Prostate gland (tissue), 2 donors: ENCODE measurements at regions not wholly inside any gene's neighbourhood (a gene's known extent, or its start where the extent isn't known, plus 50 kb on each side); places are given as distances from the start of the nearest gene placed in this dataset.

Source experiments
- DNase-seq: peaks from one replicate; pipeline ENCODE4 v3.0.0-alpha.2; 2019; ENCODE audit warnings: low spot score
- H3K27ac ChIP-seq, 2 donors: fragments of 200-600 bp; sonication (generic); 2 replicates each; pipeline ENCODE4 v1.5.1; 2017 to 2019
- H3K27me3 ChIP-seq: fragments of 200-600 bp; sonication (generic); replicated peaks from 2 replicates; pipeline ENCODE4 v1.5.1; 2019; ENCODE audit not compliant: insufficient read depth
- H3K36me3 ChIP-seq, 2 donors: fragments of 200-600 bp; sonication (generic); 1 replicate in 1 of 2; 2 replicates in 1 of 2; pipeline versions ENCODE4 v1.5.1 to v1.8.1; 2017 to 2019
- H3K4me1 ChIP-seq: fragments of 200-600 bp; sonication (generic); replicated peaks from 2 replicates; pipeline ENCODE4 v1.5.1; 2019
- H3K4me3 ChIP-seq, 2 donors: fragments of 200-600 bp; sonication (generic); 2 replicates each; pipeline ENCODE4 v1.5.1; 2017 to 2019
- H3K9me3 ChIP-seq: fragments of 200-600 bp; sonication (generic); 2 replicates; pipeline ENCODE4 v1.5.1; 2017
- POLR2A ChIP-seq: fragments of 450-650 bp; IDR thresholded peaks from one replicate; pipeline ENCODE4 v1.6.1; 2016; ENCODE audit warnings: antibody characterized with exemption, mild to moderate bottlenecking
- POLR2AphosphoS5 ChIP-seq: sonication (generic); formaldehyde crosslinking; IDR thresholded peaks from one replicate; pipeline ENCODE4 v1.6.1; 2017; ENCODE audit warnings: antibody characterized with exemption
- WGBS: methylation state at CpG from one replicate; pipeline ENCODE4 v1.1.5; 2018; 5-methylcytosine and 5-hydroxymethylcytosine counted together
- intact Hi-C: fragments of 100-400 bp; cut with DNase I; formaldehyde crosslinking; loops from one replicate; pipeline ENCODE4 v1.14.2; 2022
- TF ChIP-seq, protein P1 (sequence below), 4 experiments: fragments of 200-600 bp in 2 of 4; fragments of 450-650 bp in 2 of 4; sonication (generic) in 2 of 4; IDR thresholded peaks; 1 replicate in 3 of 4; 2 replicates in 1 of 4; pipeline ENCODE4 v1.5.1; 2016 to 2019; ENCODE audit warnings: antibody characterized with exemption in 4 of 4, mild to moderate bottlenecking in 2 of 4, moderate library complexity in 2 of 4

DNA sequence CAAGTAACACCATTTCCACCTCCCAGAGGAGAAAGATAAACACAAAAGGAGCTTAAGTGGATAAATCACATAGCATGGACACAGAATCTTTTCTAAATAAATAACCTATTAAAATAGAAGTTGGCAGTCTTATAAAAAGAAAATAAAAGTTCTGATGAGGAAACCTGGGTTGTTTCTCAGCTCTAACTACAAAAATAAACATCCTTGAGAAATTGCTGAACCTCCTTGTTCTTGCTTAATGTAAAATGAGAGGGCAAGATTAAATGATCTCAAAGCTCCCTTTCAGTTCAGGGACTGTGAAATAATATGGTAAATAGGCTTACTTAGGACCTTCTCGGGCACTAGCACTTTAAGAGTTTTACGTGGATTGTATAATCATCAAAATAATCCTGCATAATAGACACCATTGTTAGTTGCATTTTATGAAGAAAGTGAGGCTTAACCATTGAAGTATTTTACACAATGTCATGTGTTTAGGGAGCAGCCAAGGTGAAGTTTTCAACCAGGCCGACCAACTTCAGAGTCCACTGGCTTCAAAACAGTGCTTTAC, 214.0 kb upstream of the NOVA1 start:
- H3K4me3 ChIP-seq: no peak overlapping the region
- intact Hi-C loops: no loop called here
- DNase-seq: no peak
- H3K27ac ChIP-seq: no peak overlapping the region
- H3K27me3 ChIP-seq: no peaks in the 10 kb centered on the region
- H3K36me3 ChIP-seq: no peaks in the 10 kb centered on the region
- 29% methylated on average over 3 of the region's 3 CpGs for WGBS
- TF ChIP-seq, protein P1, sequence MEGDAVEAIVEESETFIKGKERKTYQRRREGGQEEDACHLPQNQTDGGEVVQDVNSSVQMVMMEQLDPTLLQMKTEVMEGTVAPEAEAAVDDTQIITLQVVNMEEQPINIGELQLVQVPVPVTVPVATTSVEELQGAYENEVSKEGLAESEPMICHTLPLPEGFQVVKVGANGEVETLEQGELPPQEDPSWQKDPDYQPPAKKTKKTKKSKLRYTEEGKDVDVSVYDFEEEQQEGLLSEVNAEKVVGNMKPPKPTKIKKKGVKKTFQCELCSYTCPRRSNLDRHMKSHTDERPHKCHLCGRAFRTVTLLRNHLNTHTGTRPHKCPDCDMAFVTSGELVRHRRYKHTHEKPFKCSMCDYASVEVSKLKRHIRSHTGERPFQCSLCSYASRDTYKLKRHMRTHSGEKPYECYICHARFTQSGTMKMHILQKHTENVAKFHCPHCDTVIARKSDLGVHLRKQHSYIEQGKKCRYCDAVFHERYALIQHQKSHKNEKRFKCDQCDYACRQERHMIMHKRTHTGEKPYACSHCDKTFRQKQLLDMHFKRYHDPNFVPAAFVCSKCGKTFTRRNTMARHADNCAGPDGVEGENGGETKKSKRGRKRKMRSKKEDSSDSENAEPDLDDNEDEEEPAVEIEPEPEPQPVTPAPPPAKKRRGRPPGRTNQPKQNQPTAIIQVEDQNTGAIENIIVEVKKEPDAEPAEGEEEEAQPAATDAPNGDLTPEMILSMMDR (IDR thresholded peaks at IDR 0.05): no peak
- TF ChIP-seq POLR2AphosphoS5 (no peak), POLR2A (no peak)
- no peaks in the 10 kb centered on the region for H3K4me1 ChIP-seq
- H3K9me3 ChIP-seq: no peaks in the 10 kb centered on the region

DNA sequence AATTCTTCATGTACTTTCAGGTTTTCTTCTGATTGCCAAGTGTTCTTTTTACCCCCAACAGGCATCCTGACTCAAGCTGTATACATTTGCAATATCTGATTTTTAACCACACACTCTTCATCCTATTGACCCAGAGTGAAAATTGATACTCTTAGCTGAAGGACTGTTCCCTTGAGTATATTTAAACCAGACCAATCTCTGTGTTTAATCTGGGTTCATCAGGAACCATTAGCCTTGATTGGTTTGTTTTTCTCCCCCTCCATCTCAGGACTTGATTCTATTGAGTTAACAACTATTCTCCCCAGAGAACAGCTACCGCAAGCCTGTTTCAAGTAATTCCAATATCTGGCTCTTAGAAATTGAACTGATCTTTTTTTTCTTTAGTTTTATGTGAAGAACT, 222.3 kb upstream of the NOVA1 start:
- Histone ChIP-seq H3K36me3 (no peaks in the 10 kb centered on the region), H3K27me3 (no peaks in the 10 kb centered on the region), H3K9me3 (no peaks in the 10 kb centered on the region), H3K4me1 (no peaks in the 10 kb centered on the region), H3K27ac (no peak overlapping the region), H3K4me3 (no peak overlapping the region)
- WGBS: 79% methylated on average over 1 of the region's 1 CpG
- no peak for DNase-seq
- intact Hi-C loops: no loop called here
- TF ChIP-seq POLR2AphosphoS5: no peak
- TF ChIP-seq, protein P1 (IDR thresholded peaks at IDR 0.05): no peak
- TF ChIP-seq POLR2A: no peak

DNA sequence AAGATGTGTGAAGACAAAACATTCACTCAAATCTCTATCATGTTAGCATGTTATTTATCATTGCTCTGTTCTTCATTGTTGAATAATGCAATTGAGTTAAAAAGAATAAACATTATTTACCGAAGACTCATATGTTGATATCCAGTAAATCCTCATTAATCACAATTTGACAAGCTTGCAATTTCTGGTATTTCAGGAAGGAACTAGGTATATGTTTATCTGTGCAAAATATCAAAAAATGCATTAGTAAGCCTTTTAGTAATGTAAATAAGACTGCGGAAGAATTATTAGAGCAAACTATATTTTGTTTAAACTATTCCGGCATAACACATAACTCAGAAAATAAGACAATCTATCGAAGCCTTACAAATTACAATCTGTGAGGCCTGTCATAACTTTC, 222.7 kb upstream of the NOVA1 start:
- no peak overlapping the region for H3K4me3 ChIP-seq
- 55% methylated on average over 4 of the region's 4 CpGs for WGBS
- no peaks in the 10 kb centered on the region for H3K9me3 ChIP-seq
- H3K36me3 ChIP-seq: no peaks in the 10 kb centered on the region
- H3K27ac ChIP-seq: no peak overlapping the region
- no peaks in the 10 kb centered on the region for H3K4me1 ChIP-seq
- no peak for DNase-seq
- no peaks in the 10 kb centered on the region for H3K27me3 ChIP-seq
- TF ChIP-seq, protein P1 (IDR thresholded peaks at IDR 0.05): no peak
- TF ChIP-seq POLR2AphosphoS5 (no peak), POLR2A (no peak)
- intact Hi-C loops: no loop called here

DNA sequence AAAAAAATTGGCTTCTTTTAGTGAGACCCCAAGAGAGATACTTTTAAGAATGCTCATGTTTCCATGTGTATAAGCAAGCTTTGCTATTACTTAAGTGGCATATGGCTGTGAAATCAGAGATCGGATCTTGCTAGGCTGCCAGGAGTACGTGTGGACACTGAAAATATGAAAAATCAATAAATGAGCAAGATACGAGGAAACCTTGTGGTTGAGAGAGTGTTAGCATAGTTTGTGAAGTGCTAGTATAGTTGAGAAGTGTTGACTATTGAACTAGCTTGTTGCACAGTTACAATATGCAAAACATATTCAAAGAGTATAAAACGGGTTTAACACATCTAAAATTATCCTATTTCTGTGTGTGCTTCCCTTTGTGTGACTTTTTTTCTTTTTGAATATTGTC, 230.9 kb upstream of the NOVA1 start:
- H3K4me3 ChIP-seq: no peak overlapping the region
- 82% methylated on average over 4 of the region's 4 CpGs for WGBS
- H3K27me3 ChIP-seq: no peaks in the 10 kb centered on the region

DNA sequence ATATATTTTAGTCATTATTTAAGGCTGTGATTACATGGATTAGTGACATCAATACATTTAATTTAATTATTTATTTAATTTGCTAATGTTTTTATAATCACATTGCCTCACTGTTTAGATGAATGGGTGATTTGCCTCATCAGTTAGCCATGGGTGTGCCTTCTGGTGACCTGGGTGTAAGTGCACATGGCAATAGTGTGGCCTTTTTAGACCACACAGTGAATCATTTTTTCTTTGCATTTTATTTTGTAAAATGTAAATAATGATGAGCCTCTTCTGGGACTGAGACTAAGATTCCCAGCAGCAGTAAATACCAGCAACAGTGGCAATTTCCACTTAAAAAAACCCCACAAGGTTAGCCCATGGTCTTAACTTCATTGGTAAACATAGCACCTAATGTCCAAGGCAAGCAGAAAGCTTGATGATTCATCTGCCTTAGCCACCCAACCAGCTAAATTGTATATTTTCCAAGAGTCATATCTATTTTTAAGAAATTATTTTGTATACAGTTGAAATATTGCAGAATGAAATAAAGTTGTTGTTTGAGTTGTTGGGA, 235.9 kb upstream of the NOVA1 start:
- TF ChIP-seq POLR2A (no peak), POLR2AphosphoS5 (no peak)
- TF ChIP-seq, protein P1 (IDR thresholded peaks at IDR 0.05): no peak
- H3K9me3 ChIP-seq: no peaks in the 10 kb centered on the region
- H3K4me1 ChIP-seq: no peaks in the 10 kb centered on the region
- H3K4me3 ChIP-seq: no peak overlapping the region
- no peak overlapping the region for H3K27ac ChIP-seq
- no peaks in the 10 kb centered on the region for H3K36me3 ChIP-seq
- DNase-seq: no peak
- H3K27me3 ChIP-seq: no peaks in the 10 kb centered on the region
- intact Hi-C loops: no loop called here

More for the DNA sequence above, 230.9 kb upstream of the NOVA1 start:
- no peak for DNase-seq
- H3K27ac ChIP-seq: no peak overlapping the region
- no peaks in the 10 kb centered on the region for H3K4me1 ChIP-seq
- H3K36me3 ChIP-seq: no peaks in the 10 kb centered on the region
- TF ChIP-seq POLR2A (no peak), POLR2AphosphoS5 (no peak)
- TF ChIP-seq, protein P1 (IDR thresholded peaks at IDR 0.05): no peak
- intact Hi-C loops: no loop called here
- H3K9me3 ChIP-seq: no peaks in the 10 kb centered on the region
